ENCODE measurements at regions not wholly inside any gene's neighbourhood (a gene's known extent, or its start where the extent isn't known, plus 50 kb on each side); places are given as distances from the start of the nearest gene placed in this dataset.

DNA sequence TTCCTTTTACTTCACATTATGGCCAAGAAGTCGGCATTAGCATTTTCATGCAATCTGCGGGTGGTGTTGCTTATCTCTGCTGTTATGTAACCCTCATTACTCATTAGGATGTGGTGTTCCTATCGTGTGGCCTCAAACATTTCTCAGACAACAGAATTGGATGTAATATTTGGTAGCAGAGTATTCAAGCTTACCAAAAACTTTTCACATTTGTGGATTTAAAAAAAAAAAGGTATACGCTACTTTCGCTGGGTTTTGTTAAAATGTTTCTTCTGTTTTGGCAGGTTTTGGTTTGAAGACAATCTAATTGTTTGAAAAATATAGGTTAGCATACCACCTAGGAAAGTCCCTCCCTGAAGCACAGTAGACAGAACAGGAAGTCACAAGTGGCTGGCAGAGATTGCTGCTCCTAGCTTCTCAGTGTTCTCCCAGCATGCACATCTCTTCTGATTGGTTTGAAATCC, 128.8 kb downstream of the GATA3 start:
- Histone ChIP-seq H3K4me2 (ENCODE audit: insufficient read depth, low read length) (no peak overlapping the region), H4K20me1 (replicated peaks; ENCODE audit: control insufficient read depth, extremely low read depth, insufficient read depth, low read length) (no peaks in the 10 kb centered on the region), H3K79me2 (ENCODE audit: control insufficient read depth, insufficient read depth, low read length) (no peaks in the 10 kb centered on the region), H3K27ac (ENCODE audit: insufficient read depth, low read depth, low read length) (no peak overlapping the region), H3K4me1 (ENCODE audit: control insufficient read depth, extremely low read depth, insufficient read depth, low read length) (no peaks in the 10 kb centered on the region), H3K36me3 (ENCODE audit: control insufficient read depth in 2 of 2, extremely low read depth in 1 of 2, insufficient read depth in 2 of 2, low read length in 2 of 2) (no peaks in the 10 kb centered on the region), H3K9me1 (replicated peaks; ENCODE audit: control insufficient read depth, extremely low read depth, insufficient read depth, low read length) (no peaks in the 10 kb centered on the region), H2AFZ (ENCODE audit: low read depth, low read length) (no peak overlapping the region), H3K9ac (replicated peaks; ENCODE audit: extremely low read depth, insufficient read depth, low read length) (no peak overlapping the region), H3K4me3 (replicated peaks in 1 of 3; ENCODE audit: insufficient read depth in 1 of 3, low read depth in 1 of 3, low read length in 3 of 3) (no peak overlapping the region), H3K9me3 (replicated peaks; ENCODE audit: control insufficient read depth, insufficient read depth, low read length) (no peaks in the 10 kb centered on the region), H3K27me3 (ENCODE audit: control insufficient read depth in 2 of 2, insufficient read depth in 2 of 2, low read length in 2 of 2) (peaks cover 0 to 2% of the 10 kb centered on the region in 2 experiments)
- dilution Hi-C loops (cut with MboI; ENCODE audit: extremely low pct_ligation_motif_present, low sequenced_read_pairs) (no loop called here), intact Hi-C loops (cut with micrococcal nuclease) (no loop called here)
- ChIA-PET CTCF (interaction anchor here (1.8 kb wide), 1 partner anchor 20 kb away, joined by 5 read pairs; no protein-coding TSS in a partner anchor), POLR2A (no interaction called here)
- FAIRE-seq: no peak
- DNase-seq (ENCODE audit: low read depth, low spot score): no peak
- BruUV-seq (replicated peaks): no TSS peak
- TF ChIP-seq GATA2 (IDR thresholded peaks at IDR 0.05; ENCODE audit: insufficient read depth, insufficient read length, low read depth, low read length): no peak
- no peak for TF ChIP-seq JUN (IDR thresholded peaks at IDR 0.05; ENCODE audit: borderline replicate concordance, insufficient read depth, insufficient read length, low read depth)
- TF ChIP-seq, protein P1, sequence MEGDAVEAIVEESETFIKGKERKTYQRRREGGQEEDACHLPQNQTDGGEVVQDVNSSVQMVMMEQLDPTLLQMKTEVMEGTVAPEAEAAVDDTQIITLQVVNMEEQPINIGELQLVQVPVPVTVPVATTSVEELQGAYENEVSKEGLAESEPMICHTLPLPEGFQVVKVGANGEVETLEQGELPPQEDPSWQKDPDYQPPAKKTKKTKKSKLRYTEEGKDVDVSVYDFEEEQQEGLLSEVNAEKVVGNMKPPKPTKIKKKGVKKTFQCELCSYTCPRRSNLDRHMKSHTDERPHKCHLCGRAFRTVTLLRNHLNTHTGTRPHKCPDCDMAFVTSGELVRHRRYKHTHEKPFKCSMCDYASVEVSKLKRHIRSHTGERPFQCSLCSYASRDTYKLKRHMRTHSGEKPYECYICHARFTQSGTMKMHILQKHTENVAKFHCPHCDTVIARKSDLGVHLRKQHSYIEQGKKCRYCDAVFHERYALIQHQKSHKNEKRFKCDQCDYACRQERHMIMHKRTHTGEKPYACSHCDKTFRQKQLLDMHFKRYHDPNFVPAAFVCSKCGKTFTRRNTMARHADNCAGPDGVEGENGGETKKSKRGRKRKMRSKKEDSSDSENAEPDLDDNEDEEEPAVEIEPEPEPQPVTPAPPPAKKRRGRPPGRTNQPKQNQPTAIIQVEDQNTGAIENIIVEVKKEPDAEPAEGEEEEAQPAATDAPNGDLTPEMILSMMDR (IDR thresholded peaks at IDR 0.05; ENCODE audit: extremely low read depth in 1 of 2, insufficient read depth in 1 of 2, low read depth in 1 of 2, low read length in 2 of 2): no peak
- TF ChIP-seq, protein P2, sequence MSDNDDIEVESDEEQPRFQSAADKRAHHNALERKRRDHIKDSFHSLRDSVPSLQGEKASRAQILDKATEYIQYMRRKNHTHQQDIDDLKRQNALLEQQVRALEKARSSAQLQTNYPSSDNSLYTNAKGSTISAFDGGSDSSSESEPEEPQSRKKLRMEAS (IDR thresholded peaks at IDR 0.05; ENCODE audit: insufficient read depth, insufficient read length): no peak
- TF ChIP-seq POLR2AphosphoS5 (IDR thresholded peaks at IDR 0.05; ENCODE audit: insufficient read depth, low read depth, low read length): no peak
- TF ChIP-seq MYC (IDR thresholded peaks at IDR 0.05; ENCODE audit: low read depth, low read length): no peak
- TF ChIP-seq EZH2 (IDR thresholded peaks at IDR 0.05; ENCODE audit: borderline replicate concordance, low read depth, low read length, severe bottlenecking): no peak
- no peak for TF ChIP-seq POLR2A (IDR thresholded peaks at IDR 0.05; ENCODE audit: low read depth, low read length)
- no peak for TF ChIP-seq FOS (IDR thresholded peaks at IDR 0.05; ENCODE audit: borderline replicate concordance, insufficient read depth, low read length)

All from endothelial cell of umbilical vein (primary cell).